MM.1S (cell line): ENCODE measurements at regions not wholly inside any gene's neighbourhood (a gene's known extent, or its start where the extent isn't known, plus 50 kb on each side); places are given as distances from the start of the nearest gene placed in this dataset.
"Not testable (repeated sequence)": the region's sequence is repeated elsewhere in the genome, so short reads cannot be mapped to it uniquely, and the experiment has no call there.

ENCODE experiments used
- DNase-seq: peaks from one replicate; pipeline ENCODE4 v3.0.0-alpha.2; 2015
- H2AFZ ChIP-seq: fragments of 300-600 bp; sonication (generic); 2 replicates; pipeline ENCODE4 v1.6.0; 2016; ENCODE audit warnings: antibody characterized with exemption, low read length
- H3F3A ChIP-seq: fragments of 300-600 bp; sonication (generic); 2 replicates; pipeline ENCODE4 v1.6.1; 2016; ENCODE audit warnings: mild to moderate bottlenecking, antibody characterized with exemption, low read length, moderate library complexity, mixed read lengths; ENCODE audit not compliant: insufficient read depth
- H3K27ac ChIP-seq: fragments of 300-600 bp; sonication (generic); 2 replicates; pipeline ENCODE4 v1.5.1; 2016; ENCODE audit warnings: mild to moderate bottlenecking, low read length
- H3K27me3 ChIP-seq: fragments of 300-600 bp; sonication (generic); replicated peaks from 2 replicates; pipeline ENCODE4 v1.6.0; 2016; ENCODE audit warnings: low read length; ENCODE audit not compliant: insufficient read depth
- H3K36me3 ChIP-seq: fragments of 300-600 bp; sonication (generic); replicated peaks from 2 replicates; pipeline ENCODE4 v1.6.1; 2016; ENCODE audit warnings: mild to moderate bottlenecking, low read length, mixed read lengths; ENCODE audit not compliant: insufficient read depth
- H3K4me1 ChIP-seq: fragments of 300-600 bp; sonication (generic); 2 replicates; pipeline ENCODE4 v1.6.1; 2016; ENCODE audit warnings: low read length, mixed read lengths
- H3K4me2 ChIP-seq: fragments of 300-600 bp; sonication (generic); 2 replicates; pipeline ENCODE4 v1.6.0; 2016; ENCODE audit warnings: low read depth, low read length
- H3K4me3 ChIP-seq: fragments of 300-600 bp; sonication (generic); 2 replicates; pipeline ENCODE4 v1.5.1; 2016; ENCODE audit warnings: low read length, mixed read lengths
- H3K79me2 ChIP-seq: fragments of 300-600 bp; sonication (generic); 2 replicates; pipeline ENCODE4 v1.6.1; 2016; ENCODE audit warnings: mixed run types, low read length, mixed read lengths
- H3K9ac ChIP-seq: fragments of 300-600 bp; sonication (generic); 2 replicates; pipeline ENCODE4 v1.6.1; 2016; ENCODE audit warnings: low read length, mixed read lengths
- H3K9me2 ChIP-seq: fragments of 300-600 bp; sonication (generic); replicated peaks from 2 replicates; pipeline ENCODE4 v1.6.1; 2016; ENCODE audit warnings: mild to moderate bottlenecking, low read length, mixed read lengths; ENCODE audit not compliant: insufficient read depth
- H3K9me3 ChIP-seq: fragments of 300-600 bp; sonication (generic); replicated peaks from 2 replicates; pipeline ENCODE4 v1.6.1; 2016; ENCODE audit warnings: mild to moderate bottlenecking, low read length, mixed read lengths; ENCODE audit not compliant: insufficient read depth
- H4K20me1 ChIP-seq: fragments of 300-600 bp; sonication (generic); 2 replicates; pipeline ENCODE4 v1.6.1; 2016; ENCODE audit warnings: mild to moderate bottlenecking, low read length, moderate library complexity, mixed read lengths; ENCODE audit not compliant: insufficient read depth
- EZH2 ChIP-seq: fragments of 300-600 bp; sonication (generic); optimal IDR thresholded peaks from 2 replicates; pipeline ENCODE3; 2017; ENCODE audit warnings: low read depth, mild to moderate bottlenecking, antibody characterized with exemption, low read length, mixed read lengths
- EZH2phosphoT487 ChIP-seq: fragments of 300-600 bp; sonication (generic); IDR thresholded peaks from 2 replicates; pipeline ENCODE4 v1.6.1; 2018; ENCODE audit warnings: antibody characterized with exemption, low read length
- TF ChIP-seq, protein P1 (sequence below): fragments of 300-600 bp; sonication (generic); IDR thresholded peaks from 2 replicates; pipeline ENCODE4 v1.5.1; 2016; ENCODE audit warnings: antibody characterized with exemption, low read length, mixed read lengths

- Histone ChIP-seq H3K4me1 (no peaks in the 10 kb centered on the region), H3K9me3 (no peaks in the 10 kb centered on the region), H3K27ac (no peak overlapping the region), H3K4me3 (no peak overlapping the region), H2AFZ (no peak overlapping the region), H3K9me2 (no peaks in the 10 kb centered on the region), H3K36me3 (no peaks in the 10 kb centered on the region), H3F3A (no peaks in the 10 kb centered on the region), H3K4me2 (no peak overlapping the region), H4K20me1 (no peaks in the 10 kb centered on the region), H3K79me2 (no peaks in the 10 kb centered on the region), H3K27me3 (no peaks in the 10 kb centered on the region), H3K9ac (no peak overlapping the region)
- no peak for DNase-seq
- TF ChIP-seq EZH2 (no peak), EZH2phosphoT487 (no peak)
- TF ChIP-seq, protein P1, sequence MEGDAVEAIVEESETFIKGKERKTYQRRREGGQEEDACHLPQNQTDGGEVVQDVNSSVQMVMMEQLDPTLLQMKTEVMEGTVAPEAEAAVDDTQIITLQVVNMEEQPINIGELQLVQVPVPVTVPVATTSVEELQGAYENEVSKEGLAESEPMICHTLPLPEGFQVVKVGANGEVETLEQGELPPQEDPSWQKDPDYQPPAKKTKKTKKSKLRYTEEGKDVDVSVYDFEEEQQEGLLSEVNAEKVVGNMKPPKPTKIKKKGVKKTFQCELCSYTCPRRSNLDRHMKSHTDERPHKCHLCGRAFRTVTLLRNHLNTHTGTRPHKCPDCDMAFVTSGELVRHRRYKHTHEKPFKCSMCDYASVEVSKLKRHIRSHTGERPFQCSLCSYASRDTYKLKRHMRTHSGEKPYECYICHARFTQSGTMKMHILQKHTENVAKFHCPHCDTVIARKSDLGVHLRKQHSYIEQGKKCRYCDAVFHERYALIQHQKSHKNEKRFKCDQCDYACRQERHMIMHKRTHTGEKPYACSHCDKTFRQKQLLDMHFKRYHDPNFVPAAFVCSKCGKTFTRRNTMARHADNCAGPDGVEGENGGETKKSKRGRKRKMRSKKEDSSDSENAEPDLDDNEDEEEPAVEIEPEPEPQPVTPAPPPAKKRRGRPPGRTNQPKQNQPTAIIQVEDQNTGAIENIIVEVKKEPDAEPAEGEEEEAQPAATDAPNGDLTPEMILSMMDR = no peak
These were observed 184.8 kb upstream of the RPRM start for GRCh38 chr2:153663371-153663770.

DNA sequence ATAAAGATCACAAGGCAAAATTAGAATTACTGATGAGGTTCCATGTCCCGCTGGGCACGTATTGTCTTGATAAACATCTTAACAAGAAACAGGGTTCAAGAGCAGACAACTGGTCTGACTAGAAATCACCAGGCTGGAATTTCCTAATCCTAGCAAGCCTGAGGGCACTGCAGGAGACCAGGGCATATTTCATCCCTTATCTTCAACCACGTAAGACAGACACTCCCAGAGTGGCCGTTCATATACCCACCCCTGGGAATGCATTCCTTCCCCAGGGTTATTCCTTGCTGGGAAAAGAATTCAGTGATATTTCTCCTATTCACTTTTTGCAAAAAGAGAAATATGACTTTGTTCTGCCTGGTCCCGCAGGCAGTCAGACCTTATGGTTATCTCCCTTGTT is 185.4 kb upstream of the RPRM start:
- not testable (repeated sequence) for H3K36me3 ChIP-seq, H3K4me1 ChIP-seq, H2AFZ ChIP-seq, H3K4me2 ChIP-seq, DNase-seq, H3K9me2 ChIP-seq, H3K27me3 ChIP-seq, H3K9me3 ChIP-seq, H3K27ac ChIP-seq, H4K20me1 ChIP-seq, H3K4me3 ChIP-seq, H3K9ac ChIP-seq, H3K79me2 ChIP-seq, H3F3A ChIP-seq

DNA sequence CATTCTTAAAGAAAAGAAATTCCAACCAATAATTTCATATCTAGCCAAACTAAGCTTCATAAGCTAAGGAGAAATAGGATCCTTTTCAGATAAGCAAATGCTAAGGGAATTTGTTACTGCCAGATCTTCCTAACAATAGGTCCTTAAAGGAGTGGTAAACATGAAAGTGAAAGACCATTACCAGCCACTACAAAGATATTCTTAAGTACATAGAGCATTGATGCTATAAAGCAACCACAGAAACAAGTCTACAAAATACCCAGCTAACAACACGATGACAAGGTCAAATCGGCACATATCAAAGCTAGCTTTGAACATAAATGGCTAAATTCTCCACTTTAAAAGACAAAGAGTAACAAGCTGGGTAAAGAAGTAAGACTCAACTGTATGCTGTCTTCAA is 188.9 kb upstream of the RPRM start:
- no peak for DNase-seq
- no peak overlapping the region for H3K27ac ChIP-seq
- H3K27me3 ChIP-seq = no peaks in the 10 kb centered on the region
- H3K36me3 ChIP-seq = no peaks in the 10 kb centered on the region
- H3K9ac ChIP-seq = no peak overlapping the region
- no peak for TF ChIP-seq EZH2
- TF ChIP-seq, protein P1 = no peak
- no peak for TF ChIP-seq EZH2phosphoT487
- H3K4me3 ChIP-seq = no peak overlapping the region
- H4K20me1 ChIP-seq = no peaks in the 10 kb centered on the region
- no peaks in the 10 kb centered on the region for H3K9me3 ChIP-seq
- H3K79me2 ChIP-seq = no peaks in the 10 kb centered on the region
- H2AFZ ChIP-seq = no peak overlapping the region
- H3F3A ChIP-seq = no peaks in the 10 kb centered on the region
- H3K4me2 ChIP-seq = no peak overlapping the region
- no peaks in the 10 kb centered on the region for H3K9me2 ChIP-seq
- H3K4me1 ChIP-seq = no peaks in the 10 kb centered on the region

- Histone ChIP-seq H2AFZ (no peak overlapping the region), H3K4me3 (no peak overlapping the region), H3K9me3 (no peaks in the 10 kb centered on the region), H3K4me2 (no peak overlapping the region), H3K79me2 (no peaks in the 10 kb centered on the region), H4K20me1 (no peaks in the 10 kb centered on the region), H3K4me1 (no peaks in the 10 kb centered on the region), H3K27me3 (no peaks in the 10 kb centered on the region), H3K36me3 (no peaks in the 10 kb centered on the region), H3K27ac (no peak overlapping the region), H3F3A (no peaks in the 10 kb centered on the region), H3K9me2 (no peaks in the 10 kb centered on the region), H3K9ac (no peak overlapping the region)
- TF ChIP-seq EZH2phosphoT487 (no peak), EZH2 (no peak)
- TF ChIP-seq, protein P1 = no peak
- DNase-seq = no peak
These were observed 190.4 kb upstream of the RPRM start for GRCh38 chr2:153668923-153669322.
